GM18951 (cell line): ENCODE measurements at regions not wholly inside any gene's neighbourhood (a gene's known extent, or its start where the extent isn't known, plus 50 kb on each side); places are given as distances from the start of the nearest gene placed in this dataset.

Experiments
- POLR2A ChIP-seq: IDR thresholded peaks from 4 replicates; pipeline ENCODE4 v1.6.1; 2011; ENCODE audit warnings: mild to moderate bottlenecking; ENCODE audit not compliant: insufficient read length, insufficient read depth; ENCODE audit errors: extremely low read depth
- in situ Hi-C: fragments of 300-500 bp; cut with MboI; formaldehyde crosslinking; loops from one replicate; pipeline ENCODE4 v1.12.0; 2022; ENCODE audit warnings: low sequenced_read_pairs, mixed read lengths, inconsistent platforms; ENCODE audit not compliant: unreplicated experiment

DNA sequence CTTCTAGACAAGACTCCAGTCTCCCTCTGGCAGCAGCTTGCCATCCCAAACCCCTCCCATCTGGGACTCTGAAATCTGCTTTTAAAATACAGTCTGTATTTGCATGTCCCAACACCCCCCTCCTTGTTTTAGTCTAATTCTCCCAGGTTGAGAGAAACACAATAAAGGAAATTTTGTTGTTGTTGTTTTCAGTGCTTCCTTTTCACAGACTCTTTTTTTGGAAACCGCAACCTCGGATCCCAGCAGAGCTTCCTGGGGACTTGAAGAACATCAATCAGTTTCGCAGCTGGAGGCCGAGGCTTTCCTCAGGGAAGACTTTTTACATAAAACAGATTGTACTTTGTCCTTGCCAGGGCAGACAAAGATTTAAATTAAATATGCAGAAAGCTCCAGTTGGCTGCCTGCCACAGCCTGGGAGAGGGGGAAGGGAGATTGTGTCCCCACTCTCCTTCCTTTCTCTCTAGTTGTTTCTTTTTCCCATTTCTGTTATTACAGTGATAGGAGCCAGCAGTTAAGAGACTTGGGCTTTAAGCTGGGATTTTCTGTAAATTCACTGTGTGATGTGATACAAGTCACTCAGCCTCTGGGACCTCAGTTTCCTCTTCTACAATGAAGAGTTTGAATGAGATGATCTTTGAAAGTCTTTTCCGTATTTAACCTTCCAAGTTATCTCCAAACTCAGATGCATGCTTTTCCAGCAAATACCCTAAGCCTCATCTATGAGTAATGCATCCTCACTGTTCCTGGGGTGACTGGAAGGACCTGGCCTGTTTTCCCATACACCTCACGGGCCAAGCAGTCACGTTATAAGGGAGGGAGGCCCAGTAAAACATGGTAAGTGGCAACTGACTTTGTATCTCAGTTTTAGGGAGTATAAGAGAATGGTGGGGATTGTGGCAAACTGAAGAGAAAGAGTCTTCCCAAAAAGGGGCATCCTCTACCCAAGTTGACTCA, 192.3 kb downstream of the REEP3 start:
- no peak for TF ChIP-seq POLR2A
- in situ Hi-C loops, result no loop called here

- in situ Hi-C loops, result loop anchor here (5.0 kb wide), 1 partner anchor 554 kb away; no protein-coding TSS in a partner anchor
- TF ChIP-seq POLR2A, result no peak
These were observed 194.9 kb downstream of the REEP3 start for GRCh38 chr10:63716016-63716580.

DNA sequence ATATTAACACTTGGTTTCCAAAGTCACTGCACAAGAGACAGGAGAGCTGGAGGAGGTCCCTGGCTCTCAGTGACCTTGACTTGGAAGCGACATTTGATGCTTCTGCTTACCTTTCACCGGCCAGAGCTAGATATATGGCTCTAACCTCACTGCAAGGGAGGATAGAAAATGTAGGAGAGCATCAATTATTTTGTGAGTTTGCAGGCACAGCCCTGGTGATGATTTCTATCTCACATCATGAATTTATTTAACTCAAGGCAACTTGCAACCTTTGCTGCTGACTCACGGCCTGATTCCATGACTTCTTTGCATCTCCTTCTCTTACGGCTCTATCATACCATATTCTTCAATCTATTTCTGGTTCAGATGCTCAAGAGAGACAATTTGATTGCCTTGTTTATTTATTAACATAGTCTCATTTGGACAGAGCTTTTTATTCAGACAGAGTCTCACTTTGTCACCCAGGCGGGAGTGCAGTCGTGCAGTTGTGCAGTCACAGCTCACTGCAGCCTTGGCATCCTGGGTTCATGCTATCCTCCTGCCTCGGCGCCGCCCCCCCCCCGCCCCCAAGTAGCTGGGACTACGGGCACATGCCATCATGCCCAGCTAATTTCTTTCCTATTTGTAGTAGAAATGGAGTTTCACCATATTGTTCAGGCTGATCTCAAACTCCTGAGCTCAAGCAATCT, 196.0 kb downstream of the REEP3 start:
- in situ Hi-C loops, result loop anchor here (5.0 kb wide), 1 partner anchor 555 kb away; no protein-coding TSS in a partner anchor
- TF ChIP-seq POLR2A, result no peak

GRCh38 chr10:63718006-63718405, 196.8 kb downstream of the REEP3 start:
- no peak for TF ChIP-seq POLR2A
- in situ Hi-C loops, result loop anchor here (5.0 kb wide), 1 partner anchor 556 kb away; no protein-coding TSS in a partner anchor

DNA sequence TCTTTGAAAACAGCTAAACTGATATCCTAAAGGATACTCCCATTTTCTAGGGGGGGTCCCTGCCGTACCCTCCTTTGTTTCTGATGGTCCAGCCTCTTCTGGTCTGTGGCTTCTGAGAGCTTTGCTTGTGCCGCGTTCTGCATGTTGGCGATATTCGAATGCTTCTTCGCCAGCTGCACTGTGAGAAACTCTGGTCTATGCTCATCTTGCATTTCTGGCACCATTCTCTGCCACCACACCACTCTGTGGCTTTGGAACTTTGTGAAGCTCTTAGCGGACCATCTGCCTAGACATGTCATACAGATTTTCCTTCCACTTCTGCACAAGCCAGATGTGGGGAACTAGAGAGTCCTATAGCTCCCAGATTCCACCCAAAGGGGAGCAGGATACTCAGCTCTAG, 197.2 kb downstream of the REEP3 start:
- in situ Hi-C loops, result loop anchor here (5.0 kb wide), 1 partner anchor 556 kb away; no protein-coding TSS in a partner anchor
- TF ChIP-seq POLR2A, result no peak

DNA sequence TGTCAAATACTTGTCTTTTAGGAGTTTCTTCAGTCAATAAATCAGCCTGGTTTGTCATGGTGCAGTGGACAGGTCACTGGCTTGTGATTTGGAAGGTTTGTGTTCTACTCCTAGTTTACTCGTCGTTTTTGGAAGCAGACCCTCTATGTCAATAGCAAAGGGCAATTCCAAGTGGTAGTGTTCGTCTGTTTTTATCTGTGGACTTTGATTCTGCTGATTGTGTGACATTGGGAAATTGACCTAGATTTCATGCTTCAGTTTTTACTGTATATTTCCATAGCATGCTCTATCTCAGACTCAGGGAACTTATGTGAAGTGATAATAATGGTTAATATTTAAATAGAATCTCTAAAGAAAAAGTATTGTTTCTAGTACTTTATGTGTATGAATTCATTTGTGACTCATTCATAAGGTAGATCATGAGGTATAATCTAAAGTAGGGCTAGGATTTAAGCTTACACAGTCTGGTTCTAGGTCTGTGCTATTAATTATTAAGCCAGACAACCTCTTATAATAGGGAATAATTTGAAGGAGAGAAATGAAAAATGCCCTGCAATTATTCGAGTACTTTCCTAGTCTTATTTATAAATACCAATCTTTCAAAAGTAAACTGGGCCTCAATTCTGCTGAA, 198.1 kb downstream of the REEP3 start:
- TF ChIP-seq POLR2A, result no peak
- in situ Hi-C loops, result loop anchor here (5.0 kb wide), 1 partner anchor 557 kb away; no protein-coding TSS in a partner anchor

DNA sequence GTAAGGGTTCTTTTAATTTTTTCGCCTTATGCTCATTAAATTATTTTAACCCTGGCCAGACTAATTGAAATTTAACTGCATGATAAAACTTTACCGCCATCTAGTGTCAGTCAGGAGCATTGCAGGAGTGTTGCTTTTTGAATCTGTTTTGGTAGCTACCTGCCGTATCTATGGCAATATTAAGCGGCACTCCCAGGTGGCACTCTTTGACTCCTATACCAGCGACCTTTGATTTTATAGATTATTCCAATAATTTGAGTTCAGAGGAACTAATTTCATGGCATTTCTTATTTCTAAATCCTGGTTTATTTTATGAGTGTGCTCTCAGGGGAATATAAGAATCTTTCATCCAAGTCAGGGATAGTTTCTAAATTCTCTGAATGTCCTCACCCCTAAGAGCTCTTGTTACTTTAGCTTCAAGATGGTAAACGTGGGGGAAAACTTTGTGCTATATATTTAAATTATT, 198.9 kb downstream of the REEP3 start:
- no peak for TF ChIP-seq POLR2A
- in situ Hi-C loops, result no loop called here

GRCh38 chr10:63720676-63721075, 199.5 kb downstream of the REEP3 start:
- in situ Hi-C loops, result no loop called here
- TF ChIP-seq POLR2A, result no peak

DNA sequence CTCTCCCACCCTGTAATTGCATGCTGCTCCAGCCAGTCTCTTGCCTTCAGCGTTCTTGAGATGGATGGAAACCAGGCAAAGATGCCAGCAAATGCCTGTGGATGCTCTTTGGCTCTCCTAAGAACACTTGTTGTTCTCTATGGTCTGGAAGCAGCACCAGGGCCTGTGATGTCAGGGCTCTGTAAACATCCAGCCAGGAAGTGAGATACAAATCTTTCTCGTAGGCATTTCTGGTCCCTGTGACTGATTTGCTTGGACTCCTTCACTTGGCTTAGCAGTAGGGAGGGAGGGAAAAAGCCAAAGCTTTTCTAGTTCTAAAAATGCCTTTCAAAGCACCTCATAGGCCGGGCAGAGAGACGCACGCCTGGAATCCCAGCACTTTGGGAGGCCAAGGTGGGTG, 201.3 kb downstream of the REEP3 start:
- in situ Hi-C loops, result no loop called here
- no peak for TF ChIP-seq POLR2A

DNA sequence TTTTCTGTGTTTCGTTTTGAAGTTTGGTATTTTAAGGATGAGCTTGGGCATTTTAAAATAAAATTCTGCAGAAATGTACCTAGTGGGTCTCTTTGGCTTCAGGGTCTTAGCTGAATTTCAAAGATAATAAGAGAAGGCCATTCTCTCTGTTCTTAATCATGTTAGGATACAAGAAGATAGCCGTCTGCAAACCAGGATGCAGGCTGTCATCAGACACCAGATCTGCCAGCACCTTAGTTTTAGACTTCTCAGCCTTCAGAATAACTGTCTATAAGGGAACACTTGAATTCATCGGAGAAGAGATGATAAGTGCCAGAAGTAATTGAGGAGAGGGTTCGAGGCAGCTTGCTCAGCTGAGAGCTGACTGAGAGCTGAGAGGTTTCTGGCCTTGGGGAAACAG, 202.1 kb downstream of the REEP3 start:
- in situ Hi-C loops, result no loop called here
- TF ChIP-seq POLR2A, result no peak

DNA sequence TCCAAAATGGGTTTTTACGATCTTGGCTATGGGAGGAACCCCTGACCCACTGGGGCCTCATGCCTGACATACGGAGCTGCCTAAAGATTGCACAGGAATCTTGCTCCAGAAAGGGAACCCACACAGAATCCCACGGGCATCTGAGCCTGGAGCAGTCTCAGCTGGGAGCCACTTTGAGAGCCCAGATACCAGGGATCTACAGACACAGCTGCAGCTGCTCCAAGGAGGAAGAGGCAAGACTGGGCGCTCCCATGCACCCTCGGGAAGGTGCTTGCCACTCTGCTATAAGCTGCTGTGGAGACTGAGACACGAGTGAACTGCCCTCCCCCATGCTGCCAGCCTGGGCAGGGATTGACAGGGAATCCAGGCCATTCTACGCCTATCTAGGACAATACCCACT, 202.5 kb downstream of the REEP3 start:
- in situ Hi-C loops, result no loop called here
- TF ChIP-seq POLR2A, result no peak

- no peak for TF ChIP-seq POLR2A
- in situ Hi-C loops, result no loop called here
These were observed 203.7 kb downstream of the REEP3 start for GRCh38 chr10:63724922-63725321.

- in situ Hi-C loops, result no loop called here
- TF ChIP-seq POLR2A, result no peak
These were observed 205.7 kb downstream of the REEP3 start for GRCh38 chr10:63726867-63727266.

- no peak for TF ChIP-seq POLR2A
- in situ Hi-C loops, result no loop called here
These were observed 206.4 kb downstream of the REEP3 start for GRCh38 chr10:63727636-63728035.
